Ramos (cell line): ENCODE measurements at regions not wholly inside any gene's neighbourhood (a gene's known extent, or its start where the extent isn't known, plus 50 kb on each side); places are given as distances from the start of the nearest gene placed in this dataset.
"Not testable (repeated sequence)": the region's sequence is repeated elsewhere in the genome, so short reads cannot be mapped to it uniquely, and the experiment has no call there.

Experiments used
- in situ Hi-C: fragments of 300-500 bp; cut with MboI; formaldehyde crosslinking; loops from one replicate; pipeline ENCODE4 v1.14.3; 2022; ENCODE audit warnings: low sequenced_read_pairs; ENCODE audit not compliant: unreplicated experiment

GRCh38 chr14:22379727-22380126 lies 209.3 kb downstream of the DAD1 start:
- in situ Hi-C loops: loop anchor here (5.0 to 10.0 kb wide), 4 partner anchors 57 to 595 kb away; no protein-coding TSS in a partner anchor

- in situ Hi-C loops: no loop called here
These were observed 210.8 kb downstream of the DAD1 start for GRCh38 chr14:22378181-22378580.

- in situ Hi-C loops: no loop called here
These were observed 213.6 kb downstream of the DAD1 start for GRCh38 chr14:22375321-22375930.

- in situ Hi-C loops: no loop called here
These were observed 218.8 kb downstream of the DAD1 start for GRCh38 chr14:22370084-22370847.

GRCh38 chr14:22358726-22359125 lies 230.3 kb downstream of the DAD1 start:
- in situ Hi-C loops: no loop called here

- in situ Hi-C loops: not testable (repeated sequence)
These were observed 239.7 kb downstream of the DAD1 start for GRCh38 chr14:22349281-22349680.

DNA sequence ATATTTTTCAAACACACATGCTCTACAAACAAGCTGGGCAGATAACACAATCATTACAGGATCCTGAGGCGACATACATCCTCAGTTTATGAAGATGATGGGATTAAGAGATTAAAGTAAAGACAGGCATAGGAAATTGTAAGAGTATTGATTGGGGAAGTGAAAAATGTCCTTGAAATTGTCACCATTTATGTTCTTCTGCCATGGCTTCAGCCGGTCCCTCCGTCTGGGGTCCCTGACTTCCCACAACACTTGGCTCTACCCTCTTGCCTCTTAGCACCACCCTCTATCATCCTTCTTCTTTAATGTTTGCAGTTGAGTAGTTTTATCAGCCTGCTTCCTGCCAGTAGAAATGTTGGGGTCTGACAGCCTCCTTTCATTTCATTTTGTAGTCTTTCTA lies 244.4 kb downstream of the DAD1 start:
- in situ Hi-C loops: no loop called here

DNA sequence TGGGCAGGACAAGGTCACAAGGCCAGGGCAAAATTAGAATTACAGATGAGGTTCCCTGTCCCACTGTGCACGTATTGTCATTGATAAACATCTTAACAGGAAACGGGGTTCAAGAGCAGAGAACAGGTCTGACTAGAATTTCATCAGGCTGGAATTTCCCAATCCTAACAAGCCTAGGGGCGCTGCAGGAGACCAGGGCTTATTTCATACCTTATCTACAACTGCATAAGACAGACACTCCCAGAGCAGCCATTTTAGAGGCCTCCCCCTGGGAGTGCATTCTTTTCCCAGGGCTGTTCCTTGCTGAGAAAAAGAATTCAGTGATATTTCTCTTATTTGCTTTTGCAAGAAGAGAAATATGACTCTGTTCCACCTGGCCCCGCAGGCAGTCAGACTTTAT lies 244.8 kb downstream of the DAD1 start:
- in situ Hi-C loops: not testable (repeated sequence)

DNA sequence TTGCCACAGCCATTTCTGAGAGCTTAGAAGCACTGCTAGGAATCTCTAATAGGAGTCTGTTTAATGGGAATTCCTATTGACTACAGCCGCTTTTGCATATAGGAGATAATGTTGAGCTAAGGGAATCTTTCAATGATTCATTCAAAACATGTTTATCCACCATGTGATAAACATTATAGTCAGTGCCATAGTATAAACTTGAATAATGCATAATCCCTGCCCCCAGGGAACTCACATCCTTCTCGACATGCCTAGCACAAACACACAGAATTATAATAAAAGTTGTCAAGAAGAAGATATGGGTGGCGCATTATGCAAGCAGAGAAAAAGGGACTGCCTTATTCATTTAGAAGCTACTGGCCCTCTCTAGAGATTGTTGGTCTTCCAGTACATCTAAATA lies 248.0 kb downstream of the DAD1 start:
- in situ Hi-C loops: no loop called here

DNA sequence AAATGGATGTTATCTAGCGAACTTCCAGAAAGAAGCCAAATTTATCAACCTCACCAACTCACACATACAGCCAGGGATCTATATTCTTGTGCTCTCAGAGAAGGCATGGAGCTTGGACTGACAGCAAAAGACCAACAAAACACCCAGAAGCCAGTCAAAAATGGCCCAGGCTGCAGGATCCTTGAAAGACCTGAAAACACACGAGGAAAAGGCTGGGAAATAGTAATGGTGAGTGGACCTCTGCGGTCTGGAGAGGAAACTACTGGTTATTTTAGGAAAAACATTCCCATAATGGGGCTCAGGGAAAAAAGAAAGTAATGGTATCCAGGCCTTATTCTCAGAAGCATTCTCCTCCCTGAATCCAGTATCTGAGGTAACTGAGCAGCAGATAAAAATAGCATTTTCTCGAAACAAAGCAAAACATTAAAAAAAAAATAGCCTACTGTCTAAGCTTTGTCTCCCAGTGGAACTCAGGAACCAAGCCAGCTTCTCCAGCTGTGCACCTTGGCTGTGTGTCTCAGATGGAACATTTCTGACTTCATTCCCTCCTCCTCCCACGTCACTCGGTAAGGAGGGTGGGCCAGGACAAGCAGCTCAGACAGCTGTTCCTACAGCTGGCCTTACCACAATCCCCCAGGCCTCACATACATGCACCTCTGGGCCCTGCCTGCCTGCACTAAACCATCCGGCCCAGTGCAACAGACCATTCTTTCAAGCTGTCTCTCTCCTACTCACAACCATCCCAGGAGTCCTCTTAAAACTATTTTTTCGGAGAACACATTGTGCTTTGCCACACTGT lies 249.9 kb downstream of the DAD1 start:
- in situ Hi-C loops: no loop called here

GRCh38 chr14:22338381-22338780 lies 250.6 kb downstream of the DAD1 start:
- in situ Hi-C loops: no loop called here

- in situ Hi-C loops: no loop called here
These were observed 251.1 kb downstream of the DAD1 start for GRCh38 chr14:22337938-22338337.

- in situ Hi-C loops: no loop called here
These were observed 251.5 kb downstream of the DAD1 start for GRCh38 chr14:22337521-22337920.

GRCh38 chr14:22336031-22336430 lies 253.0 kb downstream of the DAD1 start:
- in situ Hi-C loops: no loop called here

DNA sequence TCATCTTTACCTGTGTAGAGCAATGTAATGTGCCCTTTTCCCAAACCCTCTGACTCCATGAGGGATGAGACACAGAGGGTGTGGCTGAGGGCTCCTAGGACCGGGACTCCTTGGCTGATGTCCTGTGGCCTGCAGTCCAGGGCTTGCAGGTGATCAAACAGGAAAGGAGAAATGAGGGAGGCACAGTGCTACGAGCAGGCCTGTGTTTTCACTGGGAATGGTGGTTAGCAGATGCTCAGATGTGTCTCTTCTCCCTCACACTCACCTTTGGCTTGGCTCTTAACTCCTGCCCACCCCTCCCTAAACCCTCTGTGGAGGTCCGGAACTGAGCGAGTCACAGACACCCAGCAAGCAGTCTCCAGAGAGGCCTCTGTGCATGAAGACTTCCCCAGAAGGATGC lies 254.4 kb downstream of the DAD1 start:
- in situ Hi-C loops: no loop called here

- in situ Hi-C loops: no loop called here
These were observed 254.8 kb downstream of the DAD1 start for GRCh38 chr14:22334275-22334577.

GRCh38 chr14:22333422-22334274 lies 255.4 kb downstream of the DAD1 start:
- in situ Hi-C loops: no loop called here

DNA sequence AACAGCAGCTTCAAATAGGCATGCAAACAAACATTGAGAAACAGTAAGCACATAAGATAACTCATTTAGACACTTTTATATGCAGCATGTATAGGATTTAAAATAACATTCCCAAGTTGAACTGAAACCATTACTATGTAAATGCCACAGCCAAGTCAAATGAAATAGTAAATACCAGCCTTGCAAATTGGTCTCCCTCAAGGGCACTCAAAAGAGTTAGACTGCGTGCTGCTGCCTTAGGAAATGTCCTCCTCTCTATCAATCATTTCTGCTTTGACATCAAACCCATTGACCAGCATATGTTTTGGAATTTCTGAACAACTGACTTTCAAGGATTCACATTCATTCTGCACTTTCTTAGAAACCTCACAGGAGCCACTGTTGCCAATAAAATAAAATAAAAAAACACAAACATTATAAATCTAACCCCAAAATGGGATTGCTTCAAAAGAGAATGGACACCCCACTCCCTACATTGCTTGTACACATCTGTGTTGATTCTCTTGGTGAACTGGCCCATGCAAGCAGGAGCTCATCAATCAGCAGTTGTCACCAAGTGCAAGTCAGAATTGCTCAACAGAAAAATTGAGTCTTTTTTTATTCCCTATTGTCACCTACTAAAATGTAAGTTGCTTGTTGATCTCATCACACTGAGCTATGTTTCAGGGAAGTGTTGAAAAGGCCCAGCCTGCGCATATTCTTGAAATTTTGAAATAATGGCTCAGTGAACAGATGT lies 256.2 kb downstream of the DAD1 start:
- in situ Hi-C loops: no loop called here

GRCh38 chr14:22329371-22329770 lies 259.7 kb downstream of the DAD1 start:
- in situ Hi-C loops: no loop called here
